Right ventricle myocardium inferior (tissue), 1 donor: ENCODE measurements at regions not wholly inside any gene's neighbourhood (a gene's known extent, or its start where the extent isn't known, plus 50 kb on each side); places are given as distances from the start of the nearest gene placed in this dataset.

ENCODE experiments used
- ATAC-seq: fragments of 200-7000 bp; cut with Tn5 transposase; one replicate; pipeline ENCODE4 v1.9.1; 2020; ENCODE audit warnings: mild to moderate bottlenecking, moderate library complexity
- DNase-seq: peaks from one replicate; pipeline ENCODE4 v3.0.0; 2021; ENCODE audit errors: missing footprints
- intact Hi-C: fragments of 100-400 bp; cut with DNase I; formaldehyde crosslinking; loops from one replicate; pipeline ENCODE4 v1.11.0; 2022
- donor health status: DM: no; HTN: yes; CAD: no; lungs with severe emphysema.

DNA sequence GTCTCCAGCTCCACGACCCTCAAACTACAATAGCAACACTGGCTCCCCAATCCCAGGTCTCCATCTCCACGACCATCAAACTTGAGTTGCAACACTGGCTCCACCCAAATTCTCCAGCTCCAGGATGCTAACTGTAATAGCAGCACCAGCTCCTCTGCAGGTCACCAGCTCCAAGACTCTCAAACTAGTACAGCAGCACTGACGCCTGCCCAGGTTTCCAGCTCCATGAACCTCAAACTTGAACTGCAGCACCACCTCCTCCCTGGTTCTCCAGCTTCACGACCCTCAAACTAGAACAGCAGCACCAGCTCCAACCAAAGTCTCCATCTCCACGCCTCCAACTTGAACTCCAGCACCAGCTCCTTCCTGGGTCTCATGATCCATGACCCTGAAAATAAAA lies 353.8 kb downstream of the PREX1 start:
- DNase-seq (no peak), ATAC-seq (no peak)
- intact Hi-C loops = no loop called here

DNA sequence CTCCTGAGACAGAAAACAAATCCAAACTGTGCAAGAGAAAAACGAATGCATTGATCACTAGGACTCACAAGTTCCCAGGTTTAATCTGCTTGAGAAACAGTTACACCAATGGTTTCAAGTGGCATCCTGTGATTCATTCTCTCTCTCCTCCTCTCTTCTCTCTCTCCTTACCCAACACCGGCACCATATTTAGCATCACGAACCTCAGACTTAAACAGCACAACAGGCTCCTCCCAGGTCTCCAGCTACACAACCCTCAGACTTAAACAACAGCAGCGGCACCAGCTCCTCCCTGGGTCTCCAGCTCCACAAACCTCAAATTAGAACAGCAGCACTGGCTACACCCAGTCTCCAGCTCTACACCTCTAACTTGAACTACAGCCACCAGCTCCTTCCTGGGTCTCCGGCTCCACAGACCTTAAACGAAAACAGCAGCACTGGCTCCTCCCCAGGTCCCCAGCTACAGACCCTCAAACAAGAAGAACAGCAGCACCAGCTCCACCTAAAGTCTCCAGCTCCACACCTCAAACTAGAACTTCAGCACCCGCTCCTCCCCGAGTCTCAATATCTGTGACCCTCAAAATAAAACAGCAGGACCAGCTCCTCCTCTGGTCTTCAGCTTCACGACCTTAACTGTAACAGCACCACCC lies 355.9 kb downstream of the PREX1 start:
- DNase-seq = no peak
- ATAC-seq = no peak
- intact Hi-C loops = no loop called here

DNA sequence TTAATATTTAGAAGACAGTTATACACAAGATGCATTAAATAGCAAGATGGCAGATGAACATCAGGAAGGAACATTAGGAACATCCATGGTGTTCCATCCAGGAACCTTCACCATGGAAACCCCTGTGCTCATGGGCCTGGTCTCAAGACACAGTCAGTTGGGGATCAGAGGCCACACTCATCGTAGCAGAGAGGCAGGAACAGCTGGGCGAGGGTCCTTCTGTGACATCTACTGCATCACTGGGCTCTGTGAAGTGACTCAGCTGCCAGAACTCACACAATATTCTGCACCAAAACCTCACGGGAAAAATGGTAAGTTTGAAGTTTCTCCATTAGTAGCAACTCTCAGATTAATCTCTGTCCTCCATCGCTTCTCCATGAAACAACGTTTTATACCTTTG lies 356.6 kb downstream of the PREX1 start:
- intact Hi-C loops = no loop called here
- ATAC-seq (no peak), DNase-seq (no peak)

DNA sequence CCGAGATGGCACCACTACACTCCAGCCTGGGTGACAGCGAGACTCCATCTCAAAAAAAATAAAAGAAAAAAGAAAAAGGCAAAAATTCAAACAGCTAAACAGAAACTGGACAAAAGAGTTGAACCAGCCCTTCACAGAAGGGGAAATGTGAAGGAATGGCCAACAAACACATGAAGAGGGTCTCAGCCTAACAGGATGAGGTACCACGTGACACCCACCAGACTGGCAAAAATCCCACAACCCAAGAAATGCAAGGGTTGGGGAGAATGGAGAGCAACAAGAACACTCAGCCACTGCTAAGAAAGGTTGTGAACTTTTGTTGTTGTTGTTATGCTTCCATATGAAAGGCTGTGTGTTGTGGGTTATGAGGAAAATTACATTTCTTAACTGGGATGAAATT lies 357.7 kb downstream of the PREX1 start:
- ATAC-seq = no peak
- intact Hi-C loops = no loop called here
- DNase-seq = no peak

DNA sequence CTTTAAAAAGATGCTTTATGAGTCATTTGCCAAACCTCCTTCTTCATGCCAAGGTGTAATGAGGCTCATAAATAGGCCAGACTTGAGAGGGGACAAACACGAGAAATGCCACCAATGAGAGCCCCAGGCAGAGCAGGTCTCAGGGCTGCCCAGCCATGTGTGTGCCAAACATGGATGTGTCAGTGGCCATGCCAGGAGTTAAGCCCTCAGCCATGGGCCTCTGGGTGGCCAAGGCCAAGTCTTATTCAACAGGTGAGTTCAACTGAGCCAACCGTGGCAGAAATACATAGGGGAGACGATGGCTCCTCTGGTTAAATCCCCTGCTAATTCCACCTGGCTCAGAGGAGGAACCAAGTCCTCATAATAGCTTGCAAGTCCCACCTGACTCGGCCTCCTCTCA lies 358.8 kb downstream of the PREX1 start:
- ATAC-seq (no peak), DNase-seq (no peak)
- intact Hi-C loops = no loop called here

DNA sequence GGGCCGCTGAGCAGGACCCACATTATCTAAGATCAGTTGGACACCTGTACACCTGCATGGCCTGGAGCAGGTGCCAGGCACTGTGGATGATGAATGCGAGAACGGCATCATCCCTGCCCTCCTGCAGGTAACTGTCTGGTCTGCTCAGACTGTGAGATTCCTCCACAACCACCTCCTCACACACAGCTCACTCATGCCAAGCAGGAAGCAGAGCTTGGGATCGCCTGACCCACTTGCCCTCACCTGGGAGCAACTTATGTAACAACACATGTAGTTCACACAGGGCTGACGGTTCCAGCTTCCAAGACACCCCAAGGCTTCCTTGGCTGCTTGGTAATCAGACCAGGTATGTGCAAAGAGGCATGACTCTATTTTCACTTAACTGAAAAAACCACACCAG lies 359.2 kb downstream of the PREX1 start:
- ATAC-seq = no peak
- intact Hi-C loops = no loop called here

DNA sequence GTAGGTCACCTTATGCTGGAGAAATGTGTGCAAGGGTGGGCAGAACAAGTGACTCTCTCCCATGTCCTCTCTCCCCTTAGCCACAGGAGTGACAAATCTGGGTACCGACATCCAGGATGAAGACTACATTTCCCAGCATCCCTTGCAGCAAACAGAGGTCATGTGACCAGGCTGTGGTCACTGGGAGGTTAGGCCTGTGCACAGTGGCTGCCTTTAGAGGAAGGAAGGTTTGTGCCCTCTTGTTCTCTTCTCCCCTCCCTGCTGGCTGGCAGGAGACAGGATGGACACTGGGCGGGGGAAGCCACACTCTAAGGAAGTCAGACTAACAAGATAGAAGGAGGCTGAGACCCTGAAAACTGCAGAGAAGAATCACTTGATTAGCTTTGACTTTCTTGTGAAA lies 360.2 kb downstream of the PREX1 start:
- intact Hi-C loops = no loop called here
- DNase-seq = no peak
- ATAC-seq = no peak

More for the DNA sequence above, 359.2 kb downstream of the PREX1 start:
- DNase-seq = no peak

DNA sequence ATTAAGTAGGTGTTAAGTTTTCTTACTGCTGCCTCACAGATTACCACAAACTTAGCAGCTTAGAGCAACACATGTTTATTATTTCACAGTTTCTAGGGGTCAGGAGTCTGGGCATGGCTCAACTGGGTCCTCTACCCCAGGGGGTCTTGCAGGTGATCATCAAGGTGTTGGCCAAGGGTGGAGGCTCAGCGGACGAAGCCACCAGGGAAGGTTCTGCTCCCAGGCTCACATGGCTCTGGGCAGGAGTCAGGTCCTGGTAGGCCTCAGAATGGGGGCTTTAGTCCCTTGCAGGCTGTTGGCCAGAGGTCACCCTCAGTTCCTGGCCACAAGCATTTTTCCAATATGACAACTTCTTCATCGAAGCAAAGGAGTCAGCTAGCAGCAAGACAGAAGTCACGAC lies 362.5 kb downstream of the PREX1 start:
- DNase-seq (no peak), ATAC-seq (no peak)
- intact Hi-C loops = no loop called here

DNA sequence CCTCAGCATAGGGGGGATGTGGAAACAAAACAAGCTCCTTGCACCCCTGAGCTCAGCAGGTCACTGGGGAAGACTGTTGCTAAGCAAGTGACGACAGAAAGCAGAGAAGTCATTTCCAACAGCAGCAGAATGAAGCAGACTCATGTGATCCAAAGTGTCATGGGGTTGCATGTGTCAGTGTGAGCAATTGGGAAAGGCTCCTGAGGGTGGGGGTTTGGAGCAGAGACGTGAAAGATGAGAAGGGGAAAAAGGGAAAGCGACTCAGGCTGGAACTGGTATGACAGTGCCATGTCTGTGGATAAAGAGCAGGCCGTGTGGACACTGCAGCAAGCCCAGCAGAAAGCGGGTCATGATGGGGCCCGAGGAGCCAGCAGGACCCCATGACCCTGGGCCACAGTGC lies 363.9 kb downstream of the PREX1 start:
- DNase-seq (no peak), ATAC-seq (peak; percentile 21)
- intact Hi-C loops = no loop called here

DNA sequence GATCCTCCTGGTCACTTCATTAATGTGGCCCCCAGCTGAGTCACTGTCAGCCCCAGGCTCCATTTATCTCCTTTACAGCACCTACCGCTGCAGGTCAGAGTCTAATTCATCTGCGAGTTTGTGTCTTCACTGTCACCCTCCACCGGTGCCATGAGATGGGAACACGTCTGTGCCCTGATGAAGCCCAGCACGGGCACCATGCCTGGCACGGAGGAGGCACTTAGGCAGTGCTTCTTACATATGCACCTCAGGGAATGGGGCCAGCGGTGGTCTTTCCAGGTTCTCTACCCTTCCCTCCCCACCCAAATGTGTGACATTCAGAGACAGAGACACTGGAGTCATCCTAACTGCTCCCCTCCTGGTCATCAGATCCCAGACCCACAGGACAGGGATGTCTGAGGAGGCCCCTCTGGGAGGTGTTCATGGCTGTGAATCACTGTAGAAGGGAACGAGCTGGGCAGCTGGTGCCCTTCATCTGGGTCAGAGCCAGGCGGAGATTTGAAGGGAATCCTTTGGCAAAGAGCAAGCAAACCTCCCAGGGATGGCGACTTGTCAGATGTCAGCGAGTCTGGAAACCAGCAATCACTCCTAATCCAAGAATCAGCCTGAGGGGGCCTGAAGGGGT lies 364.6 kb downstream of the PREX1 start:
- no peak for DNase-seq
- ATAC-seq = no peak
- intact Hi-C loops = no loop called here

DNA sequence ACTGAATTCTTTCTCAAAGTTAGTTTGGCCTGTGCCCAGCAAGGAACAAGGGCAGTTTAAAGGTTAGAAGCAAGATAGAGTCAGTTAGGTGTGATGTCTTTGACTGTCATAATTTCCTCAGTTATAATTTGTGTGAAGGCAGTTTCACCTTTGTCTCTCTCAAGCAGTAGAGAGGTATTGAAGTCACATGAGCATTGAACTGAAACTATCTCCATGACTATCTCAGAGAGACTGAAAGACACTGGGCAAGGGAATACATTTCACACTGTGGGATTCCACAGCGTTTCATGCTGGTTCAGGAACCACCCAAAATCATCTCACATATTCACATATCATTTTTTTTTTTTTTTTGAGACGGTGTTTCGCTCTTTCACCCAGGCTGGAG lies 366.1 kb downstream of the PREX1 start:
- no peak for ATAC-seq
- intact Hi-C loops = no loop called here
- no peak for DNase-seq

DNA sequence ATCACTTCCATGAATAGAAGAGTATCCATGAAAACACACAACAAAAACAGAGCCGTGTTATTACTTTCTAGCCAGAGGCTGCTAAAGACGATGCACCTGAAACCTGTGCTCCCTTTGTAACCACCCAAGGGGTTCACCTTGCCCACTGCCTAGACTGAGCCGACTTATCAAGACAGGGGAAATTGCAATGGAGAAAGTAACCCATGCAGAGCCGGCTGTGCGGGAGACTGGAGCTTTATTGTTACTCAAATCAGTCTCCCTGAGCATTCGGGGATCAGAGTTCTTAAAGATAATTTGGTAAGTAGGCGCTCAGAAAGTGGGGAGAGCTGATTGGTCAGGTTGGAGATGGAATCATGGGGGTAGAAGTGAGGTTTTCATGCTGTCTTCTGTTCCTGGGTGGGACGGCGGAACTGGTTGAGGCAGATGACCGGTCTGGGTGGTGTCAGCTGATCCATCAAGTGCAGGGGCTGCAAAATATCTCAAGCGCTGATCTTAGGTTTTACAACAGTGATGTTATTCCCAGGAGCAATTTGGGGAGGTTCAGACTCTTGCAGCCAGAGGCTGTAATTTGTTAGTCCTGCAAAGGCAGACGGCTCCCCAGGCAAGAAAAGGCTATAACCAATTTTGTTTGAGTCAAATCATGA lies 366.6 kb downstream of the PREX1 start:
- intact Hi-C loops = no loop called here
- no peak for DNase-seq
- no peak for ATAC-seq

DNA sequence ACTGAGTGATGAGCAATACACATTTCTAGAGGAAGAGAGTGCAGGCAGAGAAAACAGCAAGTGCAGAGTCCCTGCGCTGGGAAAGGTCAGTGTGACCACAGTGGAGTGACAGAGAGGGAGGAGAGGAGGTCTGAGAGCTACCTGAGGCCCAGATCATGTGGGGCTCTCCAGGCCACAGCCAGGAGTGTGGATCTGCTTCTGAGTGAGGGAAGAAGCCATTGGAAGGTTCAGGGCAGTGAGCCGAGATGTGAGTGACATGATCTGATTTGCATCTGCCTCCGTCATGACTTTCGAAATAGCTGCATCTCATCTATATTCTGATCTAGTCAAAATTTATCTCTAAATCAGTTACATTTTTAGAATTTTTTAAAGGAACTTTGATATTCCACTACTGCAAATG lies 367.1 kb downstream of the PREX1 start:
- ATAC-seq = no peak
- intact Hi-C loops = no loop called here
- DNase-seq = no peak

DNA sequence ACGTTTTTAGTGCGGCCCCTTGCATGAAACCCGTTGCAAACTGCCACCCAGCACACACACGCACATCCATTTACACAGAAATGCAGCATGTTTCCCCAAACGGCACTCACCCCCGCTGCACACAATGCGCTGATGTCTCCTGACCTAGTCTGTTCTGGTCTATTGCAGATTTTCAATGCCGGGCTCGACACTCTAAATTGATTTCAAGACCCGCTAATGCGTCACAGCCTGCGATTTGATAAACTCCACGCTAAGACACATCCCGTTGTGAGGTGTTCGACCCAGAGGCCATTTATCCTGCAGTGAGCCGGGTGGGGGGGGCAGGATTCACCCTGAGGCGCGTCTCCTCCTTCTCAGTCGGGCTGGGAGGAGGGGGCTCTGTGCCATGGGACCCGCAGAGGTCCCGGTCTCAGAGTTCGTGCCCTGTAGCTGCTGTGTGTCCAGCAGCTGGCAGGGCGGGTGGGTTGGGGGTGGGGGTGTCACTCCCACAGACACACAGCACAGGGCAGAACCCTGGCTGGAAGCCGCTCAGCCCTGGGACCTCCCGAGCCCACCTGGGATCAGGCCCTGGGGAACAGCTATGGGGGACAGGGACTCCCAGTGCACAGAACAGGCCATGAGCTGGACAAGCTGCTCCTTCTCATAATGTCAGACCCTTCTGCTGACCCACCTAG lies 367.9 kb downstream of the PREX1 start:
- intact Hi-C loops = no loop called here
- DNase-seq = no peak
- ATAC-seq = no peak

DNA sequence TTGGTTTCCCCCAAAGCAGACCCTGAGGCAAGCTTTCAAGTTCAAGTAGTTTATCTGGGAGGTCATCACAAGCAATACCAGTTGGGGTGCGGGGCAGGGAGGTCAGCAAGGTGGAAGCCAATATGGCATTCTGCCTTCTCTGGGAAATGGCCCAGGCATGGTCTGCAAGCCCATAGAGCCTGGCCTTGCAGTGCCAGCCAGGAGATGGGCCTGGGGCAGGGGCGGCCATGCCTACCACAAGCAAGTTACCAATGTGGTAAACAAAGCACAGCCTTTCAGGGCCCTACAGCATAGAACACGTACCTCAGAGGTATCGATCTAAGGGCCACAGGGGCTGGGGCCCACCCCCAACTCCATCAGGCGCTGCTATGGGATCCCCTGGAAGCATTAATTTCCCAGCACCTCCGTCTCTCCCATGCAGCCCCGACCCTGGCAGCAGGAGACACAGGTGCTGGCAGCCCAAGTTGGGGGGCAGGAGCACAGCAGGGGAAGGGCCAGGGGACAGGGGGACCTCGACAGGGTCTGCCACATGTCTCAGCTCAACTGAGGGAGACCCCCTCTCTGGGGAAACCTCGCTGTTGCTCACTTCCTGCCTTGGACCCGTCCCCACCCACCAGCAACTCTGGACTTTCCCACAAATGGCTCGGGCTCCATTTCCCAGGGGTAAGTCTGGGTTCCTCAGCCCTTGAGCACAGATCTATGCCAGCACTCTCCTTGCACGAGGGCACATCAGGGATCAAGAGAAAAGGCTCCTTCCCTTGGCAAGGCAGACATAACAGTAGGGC lies 369.0 kb downstream of the PREX1 start:
- ATAC-seq = no peak
- DNase-seq = no peak
- intact Hi-C loops = no loop called here

DNA sequence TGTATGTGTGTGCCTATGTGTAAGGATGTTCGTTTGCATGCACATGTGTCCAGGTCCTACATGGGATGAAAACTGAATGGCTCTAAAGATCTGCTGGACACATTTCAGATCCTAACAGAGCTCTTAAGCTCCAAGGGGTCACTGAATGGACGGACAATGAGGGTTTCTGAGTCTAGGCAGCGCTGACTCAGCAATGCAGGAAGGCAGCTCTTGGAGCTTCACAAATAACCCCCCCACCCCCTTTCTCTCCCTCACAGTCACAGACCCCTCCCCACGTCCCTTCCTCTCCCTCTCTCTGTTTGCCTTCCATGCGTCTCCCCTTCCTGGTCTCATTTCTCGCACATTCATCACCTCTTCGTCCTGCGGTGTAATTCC lies 369.8 kb downstream of the PREX1 start:
- no peak for DNase-seq
- intact Hi-C loops = no loop called here
- ATAC-seq = no peak

DNA sequence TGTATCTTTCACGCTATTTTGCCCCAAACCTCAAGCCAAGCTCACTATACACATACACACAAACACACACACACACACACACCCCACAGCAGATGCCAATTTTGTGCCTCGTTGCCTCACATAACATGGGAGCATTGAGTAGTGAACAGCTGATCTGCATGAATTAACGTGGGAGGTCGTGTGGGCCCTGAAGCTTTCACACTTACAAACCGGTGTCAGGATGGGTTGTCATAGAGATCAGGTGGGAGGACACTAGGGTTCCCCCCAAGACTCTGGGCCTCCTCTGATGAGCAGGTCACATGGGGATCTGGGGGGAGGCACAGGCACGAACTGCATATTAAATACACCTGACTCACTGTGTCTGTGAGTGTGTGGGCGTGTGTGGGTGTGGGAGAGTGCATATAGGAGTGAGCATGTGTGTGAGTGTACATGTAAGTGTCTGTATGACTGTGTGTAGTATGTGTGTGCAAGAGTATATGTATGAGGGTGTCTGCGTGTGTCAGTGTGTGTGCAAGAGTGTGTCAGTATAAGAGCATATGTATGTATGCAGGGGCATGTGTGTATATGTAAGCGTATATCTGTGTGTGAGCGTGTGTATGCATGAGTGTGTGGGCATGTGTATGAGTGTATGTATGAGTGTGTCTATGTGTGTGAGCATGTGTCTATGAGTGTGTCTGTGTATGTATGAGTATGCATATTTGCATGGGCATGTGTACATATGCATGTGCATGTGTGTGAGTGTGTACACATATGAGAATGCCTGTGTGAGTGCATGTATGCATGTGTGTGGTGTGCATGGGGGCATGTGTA lies 370.4 kb downstream of the PREX1 start:
- intact Hi-C loops = no loop called here
- DNase-seq (no peak), ATAC-seq (no peak)

DNA sequence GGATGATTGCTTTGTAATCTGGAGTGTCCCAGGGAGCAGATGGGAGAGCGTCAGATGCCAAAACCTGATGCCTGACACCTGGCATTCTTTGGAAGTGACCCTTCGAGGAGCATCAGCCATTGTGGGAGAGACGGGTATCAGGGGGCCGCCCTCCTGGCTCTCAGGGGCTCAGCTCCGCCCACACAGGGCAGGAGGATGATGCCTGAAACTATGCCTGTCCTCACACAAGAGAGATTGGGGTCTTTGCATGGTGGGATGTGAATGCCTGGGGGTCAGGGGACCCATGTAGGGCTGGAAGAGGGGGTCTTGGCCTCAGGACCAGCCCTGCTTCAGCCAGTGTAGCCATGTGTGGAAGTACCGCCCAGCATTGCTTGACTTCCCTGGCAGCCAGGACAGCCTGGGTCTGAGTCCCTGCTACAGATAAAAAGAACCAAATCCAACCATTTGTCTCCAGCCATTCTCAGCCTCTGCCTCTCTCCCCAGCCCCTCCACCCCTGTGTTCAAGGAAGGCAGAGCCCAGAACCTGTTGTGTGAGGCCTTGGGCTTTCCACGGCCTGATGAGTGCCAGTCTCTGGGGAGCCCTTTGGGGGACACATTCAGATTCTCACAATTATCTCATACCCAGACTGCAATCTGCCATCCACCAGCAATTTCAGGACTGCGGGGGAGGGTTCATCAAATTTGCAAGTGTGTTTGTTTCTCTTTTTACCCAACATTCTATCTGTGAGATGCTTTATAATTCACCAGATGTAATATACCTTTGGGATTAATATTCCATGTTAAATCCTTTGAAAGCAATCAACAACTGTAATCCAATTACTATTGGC lies 371.2 kb downstream of the PREX1 start:
- intact Hi-C loops = no loop called here
- DNase-seq (no peak), ATAC-seq (no peak)
